HUES6 (cell line): ENCODE measurements at regions not wholly inside any gene's neighbourhood (a gene's known extent, or its start where the extent isn't known, plus 50 kb on each side); places are given as distances from the start of the nearest gene placed in this dataset.

Experiments
- H3K27ac ChIP-seq: 2 replicates; pipeline ENCODE4 v1.7.0; 2013; ENCODE audit warnings: low read depth, mild to moderate bottlenecking, low read length, inconsistent platforms
- H3K27me3 ChIP-seq: 2 replicates; pipeline ENCODE4 v1.6.1; 2013; ENCODE audit warnings: low read length; ENCODE audit not compliant: control insufficient read depth, insufficient read depth
- H3K36me3 ChIP-seq: 2 replicates; pipeline ENCODE4 v1.6.1; 2013; ENCODE audit warnings: low read length; ENCODE audit not compliant: control insufficient read depth, insufficient read depth
- H3K4me1 ChIP-seq: 2 replicates; pipeline ENCODE4 v1.6.1; 2013; ENCODE audit warnings: low read length; ENCODE audit not compliant: control insufficient read depth, insufficient read depth
- H3K4me3 ChIP-seq: 2 replicates; pipeline ENCODE4 v1.5.1; 2013; ENCODE audit warnings: low read depth, low read length
- H3K9ac ChIP-seq: one replicate; pipeline ENCODE4 v1.6.1; 2013; ENCODE audit warnings: mild to moderate bottlenecking, low read length
- H3K9me3 ChIP-seq: 2 replicates; pipeline ENCODE4 v1.6.1; 2013; ENCODE audit warnings: low read depth, low read length; ENCODE audit not compliant: control insufficient read depth, insufficient read depth

- Histone ChIP-seq H3K27ac (no peak overlapping the region), H3K4me3 (no peak overlapping the region), H3K4me1 (no peaks in the 10 kb centered on the region), H3K9ac (no peak overlapping the region), H3K27me3 (no peaks in the 10 kb centered on the region), H3K36me3 (no peaks in the 10 kb centered on the region), H3K9me3 (no peaks in the 10 kb centered on the region)
These were observed 188.1 kb downstream of the IPO8 start for GRCh38 chr12:30507576-30507975.

DNA sequence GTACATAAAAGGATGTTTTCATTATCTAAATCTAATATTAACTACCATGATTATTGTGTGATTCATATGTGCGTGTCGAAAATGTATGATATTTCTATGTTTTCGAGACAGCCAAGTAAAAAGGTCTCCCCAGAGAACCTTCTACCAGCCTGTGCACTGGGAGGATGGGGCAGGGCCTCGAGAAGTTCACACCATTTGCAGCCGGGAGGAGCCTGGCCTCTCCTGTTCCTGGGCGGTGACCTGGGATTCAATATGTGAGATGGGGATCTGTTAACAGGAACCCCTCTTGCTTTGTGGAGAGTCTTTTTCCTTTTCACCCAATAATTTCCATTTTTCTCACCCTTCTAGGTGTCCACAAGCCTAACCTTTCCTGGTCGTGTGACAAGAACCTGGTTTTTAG, 189.3 kb downstream of the IPO8 start:
- no peaks in the 10 kb centered on the region for H3K4me1 ChIP-seq
- H3K9ac ChIP-seq, result no peak overlapping the region
- no peak overlapping the region for H3K27ac ChIP-seq
- H3K36me3 ChIP-seq, result no peaks in the 10 kb centered on the region
- H3K27me3 ChIP-seq, result no peaks in the 10 kb centered on the region
- no peaks in the 10 kb centered on the region for H3K9me3 ChIP-seq
- H3K4me3 ChIP-seq, result no peak overlapping the region

DNA sequence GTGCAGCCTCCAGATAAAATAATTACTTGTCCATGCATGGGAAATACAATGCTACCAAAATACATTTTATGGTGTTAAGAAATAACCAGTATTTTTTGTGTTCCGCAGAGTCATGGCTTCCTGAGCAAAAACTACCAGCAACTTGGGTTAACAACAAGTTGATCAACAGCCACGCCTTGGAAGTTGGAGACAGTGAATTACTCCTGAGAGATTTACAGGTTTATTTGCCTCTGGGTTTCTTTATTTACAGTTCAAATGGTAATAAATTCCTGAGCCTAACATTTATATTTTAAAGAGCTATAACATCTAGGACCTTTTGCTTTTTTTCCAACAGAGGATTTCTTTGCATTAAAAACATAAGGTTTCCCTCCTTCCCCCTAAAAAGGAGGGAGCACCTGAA, 194.0 kb downstream of the IPO8 start:
- no peak overlapping the region for H3K27ac ChIP-seq
- no peaks in the 10 kb centered on the region for H3K27me3 ChIP-seq
- H3K9me3 ChIP-seq, result no peaks in the 10 kb centered on the region

GRCh38 chr12:30500532-30500931, 195.1 kb downstream of the IPO8 start:
- H3K27me3 ChIP-seq, result no peaks in the 10 kb centered on the region

More for the DNA sequence above, 194.0 kb downstream of the IPO8 start:
- no peak overlapping the region for H3K4me3 ChIP-seq
- H3K9ac ChIP-seq, result no peak overlapping the region
- H3K36me3 ChIP-seq, result no peaks in the 10 kb centered on the region
- no peaks in the 10 kb centered on the region for H3K4me1 ChIP-seq

GRCh38 chr12:30485230-30485890, 210.3 kb downstream of the IPO8 start:
- Histone ChIP-seq H3K27me3 (no peaks in the 10 kb centered on the region), H3K4me3 (no peak overlapping the region), H3K9ac (no peak overlapping the region), H3K27ac (no peak overlapping the region), H3K4me1 (no peaks in the 10 kb centered on the region), H3K36me3 (no peaks in the 10 kb centered on the region), H3K9me3 (no peaks in the 10 kb centered on the region)

More at GRCh38 chr12:30500532-30500931, 195.1 kb downstream of the IPO8 start:
- Histone ChIP-seq H3K4me3 (no peak overlapping the region), H3K27ac (no peak overlapping the region), H3K9ac (no peak overlapping the region), H3K9me3 (no peaks in the 10 kb centered on the region), H3K4me1 (no peaks in the 10 kb centered on the region), H3K36me3 (no peaks in the 10 kb centered on the region)

DNA sequence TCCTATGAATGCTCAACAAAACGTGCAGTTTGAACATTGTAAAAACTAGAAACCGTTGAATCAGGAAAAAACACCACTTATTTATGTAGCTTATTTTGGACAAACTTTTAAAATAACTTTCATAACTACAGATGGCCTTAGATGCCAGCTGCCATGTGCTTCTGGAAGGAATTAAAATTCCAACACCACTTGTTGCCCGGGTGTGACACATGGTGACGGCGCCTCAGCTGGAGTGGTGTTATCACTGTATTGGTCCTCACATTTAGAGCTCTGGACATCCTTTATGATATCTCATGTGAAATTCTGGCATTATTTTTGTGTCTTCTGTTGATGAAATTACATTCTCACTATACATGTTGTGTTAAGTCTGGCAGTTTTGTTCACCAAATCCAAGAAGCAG, 211.0 kb downstream of the IPO8 start:
- H3K9ac ChIP-seq, result no peak overlapping the region
- H3K27me3 ChIP-seq, result no peaks in the 10 kb centered on the region
- H3K36me3 ChIP-seq, result no peaks in the 10 kb centered on the region
- no peak overlapping the region for H3K4me3 ChIP-seq
- no peak overlapping the region for H3K27ac ChIP-seq
- no peaks in the 10 kb centered on the region for H3K4me1 ChIP-seq
- no peaks in the 10 kb centered on the region for H3K9me3 ChIP-seq

- Histone ChIP-seq H3K4me1 (no peaks in the 10 kb centered on the region), H3K4me3 (no peak overlapping the region), H3K36me3 (no peaks in the 10 kb centered on the region), H3K9me3 (no peaks in the 10 kb centered on the region), H3K27ac (no peak overlapping the region), H3K27me3 (no peaks in the 10 kb centered on the region), H3K9ac (no peak overlapping the region)
These were observed 213.0 kb downstream of the IPO8 start for GRCh38 chr12:30482650-30483049.

- Histone ChIP-seq H3K9me3 (peaks cover 5% of the 10 kb centered on the region), H3K27me3 (no peaks in the 10 kb centered on the region), H3K9ac (no peak overlapping the region), H3K27ac (no peak overlapping the region), H3K4me3 (no peak overlapping the region), H3K36me3 (no peaks in the 10 kb centered on the region), H3K4me1 (no peaks in the 10 kb centered on the region)
These were observed 222.4 kb downstream of the IPO8 start for GRCh38 chr12:30473274-30473673.

DNA sequence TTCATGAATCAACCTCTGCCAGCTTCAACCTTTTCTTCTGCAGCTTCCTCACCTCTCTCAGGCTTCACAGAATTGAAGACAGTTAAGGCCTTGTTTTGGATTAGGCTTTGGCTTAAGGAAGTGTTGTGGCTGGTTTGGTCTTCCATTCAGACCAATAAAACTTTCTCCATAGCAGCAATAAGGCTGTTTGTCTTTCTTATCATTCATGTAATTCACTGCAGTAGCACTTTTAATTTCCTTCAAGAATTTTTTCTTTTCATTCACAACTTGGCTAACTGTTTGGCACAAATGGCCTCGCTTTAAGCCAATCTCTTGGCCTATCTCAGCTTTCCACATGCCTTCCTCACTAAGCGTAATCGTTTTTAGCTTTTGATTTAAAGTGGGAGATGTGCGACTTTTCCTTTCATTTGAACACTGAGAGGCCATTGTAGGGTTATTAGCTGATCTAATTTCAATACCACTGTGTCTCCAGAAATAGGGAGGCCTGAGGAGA, 229.5 kb downstream of the IPO8 start:
- H3K36me3 ChIP-seq, result no peaks in the 10 kb centered on the region
- peaks cover 5% of the 10 kb centered on the region for H3K9me3 ChIP-seq
- H3K9ac ChIP-seq, result no peak overlapping the region
- H3K27me3 ChIP-seq, result no peaks in the 10 kb centered on the region
- H3K27ac ChIP-seq, result no peak overlapping the region
- no peaks in the 10 kb centered on the region; the same call in 1 of the 2 replicates for H3K4me1 ChIP-seq
- no peak overlapping the region for H3K4me3 ChIP-seq

DNA sequence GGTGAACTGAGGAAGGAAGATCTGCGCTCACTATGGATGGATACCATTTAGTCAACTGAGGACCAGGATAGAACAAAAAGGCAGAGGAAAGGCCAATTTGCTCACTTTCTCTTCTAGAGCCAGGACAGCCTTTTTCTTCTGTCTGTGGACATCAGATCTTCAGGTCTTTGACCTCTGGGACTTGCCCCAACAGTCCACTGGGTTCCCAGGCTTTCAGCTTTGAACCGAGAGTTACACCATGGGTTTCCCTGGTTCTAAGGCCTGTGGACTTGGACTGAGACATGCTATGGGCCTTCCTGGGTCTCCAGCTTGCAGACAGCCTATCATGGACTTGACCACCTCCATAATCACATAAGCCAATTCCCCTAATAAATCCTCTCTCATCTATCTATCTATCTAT, 232.0 kb downstream of the IPO8 start:
- H3K4me3 ChIP-seq, result no peak overlapping the region
- H3K9ac ChIP-seq, result no peak overlapping the region
- H3K27ac ChIP-seq, result no peak overlapping the region
- no peaks in the 10 kb centered on the region for H3K9me3 ChIP-seq
- no peaks in the 10 kb centered on the region for H3K27me3 ChIP-seq
- H3K36me3 ChIP-seq, result no peaks in the 10 kb centered on the region
- no peaks in the 10 kb centered on the region; the same call in 1 of the 2 replicates for H3K4me1 ChIP-seq

- H3K36me3 ChIP-seq, result no peaks in the 10 kb centered on the region
- no peaks in the 10 kb centered on the region for H3K27me3 ChIP-seq
- no peak overlapping the region for H3K4me3 ChIP-seq
- H3K9ac ChIP-seq, result no peak overlapping the region
- H3K9me3 ChIP-seq, result no peaks in the 10 kb centered on the region
- H3K4me1 ChIP-seq, result no peaks in the 10 kb centered on the region; the same call in 1 of the 2 replicates
- H3K27ac ChIP-seq, result no peak overlapping the region
These were observed 233.4 kb downstream of the IPO8 start for GRCh38 chr12:30462249-30462648.
